PC-9 (cell line): ENCODE measurements at regions not wholly inside any gene's neighbourhood (a gene's known extent, or its start where the extent isn't known, plus 50 kb on each side); places are given as distances from the start of the nearest gene placed in this dataset.

Experiments used
- CTCF ChIP-seq: fragments of 200-600 bp; sonication (generic); conservative IDR thresholded peaks from 2 replicates; pipeline ENCODE4 v1.6.1; 2017; ENCODE audit warnings: mixed run types, antibody characterized with exemption, mild to moderate bottlenecking, moderate library complexity
- EZH2 ChIP-seq: fragments of 200-600 bp; sonication (generic); IDR thresholded peaks from 2 replicates; pipeline ENCODE4 v1.8.0; 2017; ENCODE audit warnings: antibody characterized with exemption, low read depth

- TF ChIP-seq CTCF (no peak), EZH2 (no peak)
Measured at GRCh38 chr22:47504962-47505361, 742.5 kb downstream of the TBC1D22A start.
